ENCODE measurements at regions not wholly inside any gene's neighbourhood (a gene's known extent, or its start where the extent isn't known, plus 50 kb on each side); places are given as distances from the start of the nearest gene placed in this dataset.
A peak's percentile ranks its signal among the peaks of the same experiment; 100 is the strongest.
"Not testable (repeated sequence)": the region's sequence is repeated elsewhere in the genome, so short reads cannot be mapped to it uniquely, and the experiment has no call there.

GRCh38 chr4:82097504-82097903, 276.3 kb downstream of the HNRNPD start:
- no peak for DNase-seq

DNA sequence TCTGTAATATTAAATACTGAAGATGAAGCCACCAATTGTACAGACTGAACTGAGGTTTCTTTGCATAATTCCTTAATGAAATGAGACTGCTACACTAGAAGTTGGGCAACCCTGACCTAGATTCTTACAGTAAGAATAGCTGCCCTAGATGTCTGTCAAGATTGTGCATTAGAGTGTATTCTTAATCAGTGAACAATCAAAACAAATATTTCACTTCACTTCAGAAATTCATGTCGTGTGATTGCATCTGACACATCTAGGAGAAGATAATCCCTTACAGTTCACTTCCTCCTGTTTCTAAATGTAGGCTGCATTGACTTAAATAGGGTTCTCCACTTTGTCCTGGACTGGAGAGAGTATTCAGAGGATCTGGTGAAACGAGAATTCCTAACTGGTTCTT, 283.1 kb downstream of the HNRNPD start:
- DNase-seq, result no peak

DNA sequence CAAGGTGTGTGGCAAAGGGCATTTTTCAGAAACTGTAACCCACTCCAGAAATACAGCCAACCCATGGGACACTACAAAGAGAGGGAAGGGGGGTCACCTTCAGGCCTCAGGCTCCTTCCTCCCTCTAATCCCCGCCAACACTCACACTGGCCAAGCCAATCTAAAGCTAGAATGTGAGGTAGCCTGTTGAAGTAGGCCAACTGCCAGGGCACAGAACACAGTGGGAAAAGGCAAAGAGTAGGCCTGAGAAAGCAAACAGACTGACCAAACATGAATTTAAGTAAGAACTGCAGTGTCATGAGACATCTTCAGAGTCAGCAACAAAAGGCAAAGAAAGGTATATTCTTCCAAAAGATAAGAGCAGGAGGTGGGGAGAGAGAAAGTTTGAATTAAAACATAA, 289.0 kb downstream of the HNRNPD start:
- no peak for DNase-seq

DNA sequence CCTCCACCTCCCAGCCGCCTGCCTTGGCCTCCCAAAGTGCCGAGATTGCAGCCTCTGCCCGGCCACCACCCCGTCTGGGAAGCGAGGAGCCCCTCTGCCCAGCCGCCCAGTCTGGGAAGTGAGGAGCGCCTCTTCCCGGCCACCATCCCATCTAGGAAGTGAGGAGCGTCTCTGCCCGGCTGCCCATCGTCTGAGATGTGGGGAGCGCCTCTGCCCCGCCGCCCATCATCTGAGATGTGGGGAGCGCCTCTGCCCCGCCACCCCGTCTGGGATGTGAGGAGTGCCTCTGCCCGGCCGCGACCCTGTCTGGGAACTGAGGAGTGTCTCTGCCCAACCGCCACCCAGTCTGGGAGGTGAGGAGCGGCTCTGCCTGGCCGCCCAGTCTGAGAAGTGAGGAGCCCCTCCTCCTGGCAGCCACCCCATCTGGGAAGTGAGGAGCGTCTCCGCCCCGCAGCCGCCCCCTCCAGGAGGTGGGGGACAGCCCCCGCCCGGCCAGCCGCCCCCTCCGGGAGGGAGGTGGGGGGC, 296.3 kb downstream of the HNRNPD start:
- not testable (repeated sequence) for DNase-seq

DNA sequence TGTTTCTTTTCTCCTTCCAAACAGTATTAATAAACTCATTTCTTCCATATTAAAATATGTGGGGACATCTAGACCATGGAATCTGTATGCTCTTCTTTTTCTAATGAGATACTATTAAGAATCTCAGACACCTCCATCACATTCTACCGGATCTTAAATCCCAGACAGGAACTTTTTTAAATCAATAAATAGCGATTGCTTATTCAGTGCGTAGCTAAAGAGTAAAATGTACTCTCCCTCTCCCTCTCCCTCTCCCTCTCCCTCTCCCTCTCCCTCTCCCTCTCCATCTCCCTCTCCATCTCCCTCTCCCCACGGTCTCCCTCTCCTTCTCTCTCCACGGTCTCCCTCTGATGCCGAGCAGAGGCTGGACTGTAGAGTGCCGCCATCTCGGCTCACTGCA, 297.0 kb downstream of the HNRNPD start:
- DNase-seq, result no peak

- no peak for DNase-seq
These were observed 297.4 kb downstream of the HNRNPD start for GRCh38 chr4:82076359-82076758.

- DNase-seq, result no peak
These were observed 301.8 kb downstream of the HNRNPD start for GRCh38 chr4:82071951-82072350.

GRCh38 chr4:82069883-82070638, 303.7 kb downstream of the HNRNPD start:
- DNase-seq, result no peak

DNA sequence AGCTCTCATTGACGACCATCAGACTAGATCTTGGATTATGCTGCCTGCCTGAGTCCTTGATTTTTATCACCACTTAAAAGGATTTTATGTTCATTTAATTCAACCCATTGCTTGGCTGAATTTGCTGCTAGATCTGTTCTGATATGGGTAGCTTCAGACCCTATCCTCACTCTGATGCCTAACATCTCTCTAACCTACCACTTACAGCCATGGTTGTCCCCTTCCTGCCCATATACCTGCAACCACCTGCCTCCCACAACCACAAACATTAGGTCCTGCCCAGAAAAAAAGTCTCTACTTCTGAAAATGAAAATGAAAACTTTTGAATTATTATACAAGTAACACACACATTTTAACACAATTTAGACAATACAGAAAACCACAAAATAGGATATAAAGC, 310.8 kb downstream of the HNRNPD start:
- DNase-seq, result no peak

- no peak for DNase-seq
These were observed 315.7 kb downstream of the HNRNPD start for GRCh38 chr4:82057990-82058544.

- no peak for DNase-seq
These were observed 318.6 kb downstream of the HNRNPD start for GRCh38 chr4:82055156-82055555.

- DNase-seq, result no peak
These were observed 320.4 kb downstream of the HNRNPD start for GRCh38 chr4:82053396-82053795.

DNA sequence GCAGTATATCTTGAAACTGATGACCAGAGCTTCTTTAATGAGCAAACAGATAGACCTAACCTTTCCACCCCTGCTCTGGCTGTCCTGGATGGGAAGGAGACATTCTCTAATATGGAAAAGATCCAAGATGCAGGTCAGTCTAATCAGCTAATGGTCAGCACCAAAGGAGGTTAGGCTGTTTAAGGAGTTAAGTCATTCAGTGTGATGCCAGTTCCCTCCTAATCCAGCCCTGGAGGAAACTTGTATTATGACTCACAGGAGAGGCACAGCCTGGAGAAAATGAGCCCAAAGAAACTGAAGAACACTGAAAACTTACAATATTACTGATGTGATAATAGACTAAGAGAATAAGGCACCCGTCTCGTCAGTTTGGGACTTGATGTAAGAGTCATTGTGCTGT, 323.0 kb downstream of the HNRNPD start:
- no peak for DNase-seq

- no peak for DNase-seq
These were observed 324.5 kb downstream of the HNRNPD start for GRCh38 chr4:82049294-82049693.

DNA sequence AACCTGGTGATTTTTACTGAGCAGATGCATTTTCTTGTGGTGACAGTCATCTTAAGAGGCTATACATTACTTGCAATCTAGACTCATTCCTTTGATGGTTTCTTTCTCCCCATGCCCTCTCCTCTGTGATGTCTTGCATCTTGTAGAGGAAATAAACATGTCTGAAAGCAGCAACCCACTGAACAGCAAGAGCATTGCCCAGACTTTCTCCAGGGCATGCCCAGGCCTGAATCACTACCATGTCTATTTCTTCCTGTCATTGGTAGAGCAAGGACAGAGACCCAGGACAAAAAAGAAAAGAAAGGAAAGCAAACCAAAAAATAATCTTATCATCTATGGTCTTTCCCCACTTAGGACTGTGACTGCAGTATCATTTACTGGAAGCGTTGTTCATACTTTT, 326.1 kb downstream of the HNRNPD start:
- no peak for DNase-seq

GRCh38 chr4:82046796-82047195, 327.0 kb downstream of the HNRNPD start:
- DNase-seq, result no peak

DNA sequence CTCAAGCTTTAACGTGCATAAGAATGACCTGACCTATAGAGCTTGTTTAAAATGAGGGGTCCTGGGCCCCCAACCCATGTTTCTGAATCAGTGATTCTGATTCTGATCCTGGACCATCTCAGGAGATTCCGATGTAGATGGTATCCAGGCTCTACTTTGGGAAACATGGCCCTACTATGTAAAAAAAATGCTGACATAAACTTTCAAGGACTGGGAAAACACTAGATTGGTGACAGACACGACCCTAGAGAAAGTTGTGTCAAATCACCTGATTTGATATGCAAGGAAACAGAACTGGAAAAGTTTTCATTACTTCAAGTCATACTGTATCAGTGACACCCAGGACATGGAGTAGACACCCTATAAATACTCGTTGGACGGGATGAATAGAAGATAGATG, 328.5 kb downstream of the HNRNPD start:
- DNase-seq, result no peak

DNA sequence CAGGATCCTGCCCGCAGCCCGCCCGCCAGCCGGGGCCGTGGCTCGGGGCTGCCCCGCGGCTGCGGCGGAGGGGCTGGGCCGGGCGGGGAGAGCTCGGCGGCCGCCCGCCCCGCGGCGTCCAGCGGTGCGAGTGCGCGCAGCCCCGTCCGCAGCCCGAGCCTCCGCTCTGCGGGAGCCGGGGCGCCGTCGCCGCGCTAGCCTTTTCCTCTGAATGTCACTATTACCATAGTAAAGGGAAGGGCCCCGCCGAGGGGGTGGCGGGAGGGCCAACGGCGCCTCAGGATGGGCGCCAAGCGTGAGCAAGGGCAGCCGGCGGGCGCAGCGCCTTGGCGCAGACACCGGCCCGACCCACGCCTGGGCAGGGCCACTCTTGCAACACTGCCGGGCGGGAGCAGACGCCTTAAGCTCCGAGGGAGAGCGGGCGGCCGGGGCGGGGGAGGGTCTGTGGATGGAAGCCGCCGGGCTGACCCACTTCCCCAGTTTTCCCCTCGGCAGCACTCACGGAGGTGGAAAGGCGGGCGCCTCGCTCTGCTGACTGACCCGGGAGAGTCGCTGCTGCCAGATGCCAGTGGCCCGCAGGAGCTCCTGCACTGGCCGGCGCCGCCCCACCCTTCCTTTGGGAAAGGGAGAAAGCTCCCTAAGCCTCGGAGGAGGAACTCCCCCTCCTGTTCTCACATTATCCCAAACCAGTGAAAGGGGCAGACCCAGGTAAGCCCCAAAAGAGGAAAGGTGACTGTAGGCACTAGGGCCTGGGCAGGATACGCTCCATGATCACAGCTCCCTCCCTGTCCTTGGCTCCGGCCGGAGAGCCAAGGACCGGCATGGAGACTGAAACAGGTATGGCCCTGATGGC, 329.4 kb downstream of the HNRNPD start:
- peak in 49 of 56 donors; percentile 3 to 73 (median 40) for DNase-seq

DNA sequence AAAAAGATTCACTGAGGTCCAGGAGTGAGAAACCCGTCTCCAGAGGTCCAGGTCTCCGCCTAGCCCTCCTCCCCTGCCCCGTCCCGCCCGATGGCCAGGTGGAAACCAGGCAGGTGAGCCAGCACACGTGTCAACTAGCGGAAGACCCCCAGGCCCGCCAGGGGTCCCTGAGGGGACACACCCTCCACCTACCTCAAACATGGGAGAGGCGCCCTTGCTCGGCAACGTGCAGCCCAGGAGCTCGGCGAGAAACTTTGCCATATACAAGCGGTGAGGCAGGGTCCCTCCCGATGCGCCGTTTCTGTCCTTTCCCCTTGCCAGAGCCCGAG, 330.0 kb downstream of the HNRNPD start:
- DNase-seq, result no peak

DNA sequence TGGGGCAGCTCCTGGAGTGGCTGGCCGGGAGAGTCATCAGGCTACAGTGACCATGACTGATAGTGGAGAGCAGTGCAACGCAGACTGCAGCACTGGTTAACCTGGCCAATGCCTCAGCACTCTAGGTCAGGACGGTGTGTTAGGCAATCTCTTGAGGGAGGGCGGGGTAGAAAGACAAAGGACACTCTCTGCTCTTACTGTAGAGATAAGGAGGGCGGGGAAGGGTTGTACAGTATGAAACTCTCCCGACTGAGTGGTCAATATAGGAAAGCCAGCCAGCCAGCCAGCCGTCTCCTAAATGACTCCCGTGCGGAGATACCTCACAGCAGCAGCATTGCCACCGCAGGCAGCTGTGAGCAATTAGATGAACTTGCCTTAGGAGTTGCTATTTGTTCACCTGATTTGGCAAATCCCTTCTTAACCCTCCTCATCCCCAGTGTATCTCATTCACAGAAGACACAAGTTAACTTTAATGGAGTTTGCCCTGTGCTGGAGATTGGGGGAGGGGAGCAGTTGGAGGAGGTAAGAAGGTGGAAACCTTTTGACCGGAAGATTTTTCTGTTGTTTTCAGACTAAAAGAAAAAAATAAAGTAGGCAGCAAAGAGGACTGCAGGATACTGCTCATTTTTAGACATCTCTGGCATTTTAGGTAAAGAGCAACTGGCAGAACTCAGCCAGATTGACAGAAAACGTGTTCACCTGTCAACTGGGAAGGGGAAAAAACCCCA, 330.5 kb downstream of the HNRNPD start:
- no peak for DNase-seq

GRCh38 chr4:82042042-82042441, 331.7 kb downstream of the HNRNPD start:
- no peak for DNase-seq

GRCh38 chr4:82038936-82039335, 334.9 kb downstream of the HNRNPD start:
- no peak for DNase-seq
